ENCODE measurements at regions not wholly inside any gene's neighbourhood (a gene's known extent, or its start where the extent isn't known, plus 50 kb on each side); places are given as distances from the start of the nearest gene placed in this dataset.
"Not testable (repeated sequence)": the region's sequence is repeated elsewhere in the genome, so short reads cannot be mapped to it uniquely, and the experiment has no call there.

DNA sequence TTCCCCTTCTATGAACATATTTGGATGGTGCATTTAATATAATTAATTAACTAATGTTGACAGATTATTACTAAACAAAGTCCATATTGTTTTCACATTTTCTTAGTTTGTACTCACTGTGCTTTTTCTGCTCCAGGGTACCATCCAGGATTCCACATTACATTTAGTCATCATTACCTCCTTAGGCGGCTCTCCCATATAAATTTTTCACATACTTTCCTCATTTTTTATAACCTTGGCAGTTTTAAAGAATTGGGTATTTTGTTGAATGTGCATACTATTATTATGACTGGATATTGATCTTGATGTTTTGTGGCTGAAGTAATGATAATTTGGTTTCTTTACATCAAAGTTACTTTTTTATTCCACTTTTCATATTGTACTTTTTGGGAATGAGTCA is 755.6 kb upstream of the ANO3 start:
- WGBS, 2 donors: 75 to 89% methylated on average over 1 of the region's 1 CpG
- no peaks in the 10 kb centered on the region for H3K4me1 ChIP-seq
- H3K27ac ChIP-seq: no peak overlapping the region
- intact Hi-C loops (cut with DNase I): no loop called here
- DNase-seq: no peak
- no peak overlapping the region for H3K4me3 ChIP-seq
- H3K36me3 ChIP-seq: no peaks in the 10 kb centered on the region
- TF ChIP-seq, protein P1, sequence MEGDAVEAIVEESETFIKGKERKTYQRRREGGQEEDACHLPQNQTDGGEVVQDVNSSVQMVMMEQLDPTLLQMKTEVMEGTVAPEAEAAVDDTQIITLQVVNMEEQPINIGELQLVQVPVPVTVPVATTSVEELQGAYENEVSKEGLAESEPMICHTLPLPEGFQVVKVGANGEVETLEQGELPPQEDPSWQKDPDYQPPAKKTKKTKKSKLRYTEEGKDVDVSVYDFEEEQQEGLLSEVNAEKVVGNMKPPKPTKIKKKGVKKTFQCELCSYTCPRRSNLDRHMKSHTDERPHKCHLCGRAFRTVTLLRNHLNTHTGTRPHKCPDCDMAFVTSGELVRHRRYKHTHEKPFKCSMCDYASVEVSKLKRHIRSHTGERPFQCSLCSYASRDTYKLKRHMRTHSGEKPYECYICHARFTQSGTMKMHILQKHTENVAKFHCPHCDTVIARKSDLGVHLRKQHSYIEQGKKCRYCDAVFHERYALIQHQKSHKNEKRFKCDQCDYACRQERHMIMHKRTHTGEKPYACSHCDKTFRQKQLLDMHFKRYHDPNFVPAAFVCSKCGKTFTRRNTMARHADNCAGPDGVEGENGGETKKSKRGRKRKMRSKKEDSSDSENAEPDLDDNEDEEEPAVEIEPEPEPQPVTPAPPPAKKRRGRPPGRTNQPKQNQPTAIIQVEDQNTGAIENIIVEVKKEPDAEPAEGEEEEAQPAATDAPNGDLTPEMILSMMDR (IDR thresholded peaks at IDR 0.05): no peak
- TF ChIP-seq POLR2A (IDR thresholded peaks at IDR 0.05): no peak
- H3K9me3 ChIP-seq: no peaks in the 10 kb centered on the region
- H3K27me3 ChIP-seq: no peaks in the 10 kb centered on the region

- H3K9me3 ChIP-seq; H3K36me3 ChIP-seq; H3K27ac ChIP-seq; DNase-seq; H3K4me1 ChIP-seq; H3K4me3 ChIP-seq; intact Hi-C loops (cut with DNase I); H3K27me3 ChIP-seq: not testable (repeated sequence)
- WGBS, 2 donors: 25 to 43% methylated on average over 2 of the region's 2 CpGs
Measured at GRCh38 chr11:25579554-25579953, 752.4 kb upstream of the ANO3 start.

- no peak for DNase-seq
- TF ChIP-seq, protein P1 (IDR thresholded peaks at IDR 0.05): no peak
- TF ChIP-seq POLR2A (IDR thresholded peaks at IDR 0.05): no peak
- Histone ChIP-seq H3K27ac (no peak overlapping the region), H3K27me3 (no peaks in the 10 kb centered on the region), H3K4me1 (no peaks in the 10 kb centered on the region), H3K36me3 (no peaks in the 10 kb centered on the region), H3K9me3 (no peaks in the 10 kb centered on the region), H3K4me3 (no peak overlapping the region)
- WGBS, 2 donors: 70 to 76% methylated on average over 3 of the region's 3 CpGs
- intact Hi-C loops (cut with DNase I): no loop called here
Measured at GRCh38 chr11:25583596-25583995, 748.3 kb upstream of the ANO3 start.

DNA sequence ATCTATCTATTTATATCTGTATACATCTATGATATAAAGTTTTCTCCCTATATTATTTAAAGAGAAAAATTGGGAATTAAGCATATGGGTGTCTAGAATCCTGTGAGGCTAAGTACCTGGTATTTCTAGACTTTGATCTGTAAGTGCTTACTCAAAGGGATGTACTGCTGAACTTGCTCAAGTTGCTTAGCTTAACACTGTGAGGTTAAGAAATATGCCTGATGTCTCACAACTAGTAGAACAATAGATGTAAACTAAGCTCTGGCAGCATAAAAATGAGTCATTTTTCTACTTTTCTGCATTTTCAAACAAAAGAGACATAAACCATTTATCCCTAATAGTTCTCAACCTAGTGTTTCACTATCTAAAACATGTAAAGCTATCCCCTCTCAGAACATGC is 744.4 kb upstream of the ANO3 start:
- H3K9me3 ChIP-seq: no peaks in the 10 kb centered on the region
- TF ChIP-seq, protein P1 (IDR thresholded peaks at IDR 0.05): no peak
- TF ChIP-seq POLR2A (IDR thresholded peaks at IDR 0.05): no peak
- no peak overlapping the region for H3K27ac ChIP-seq
- no peak overlapping the region for H3K4me3 ChIP-seq
- intact Hi-C loops (cut with DNase I): no loop called here
- DNase-seq: no peak
- H3K27me3 ChIP-seq: no peaks in the 10 kb centered on the region
- no peaks in the 10 kb centered on the region for H3K4me1 ChIP-seq
- H3K36me3 ChIP-seq: no peaks in the 10 kb centered on the region

- H3K4me1 ChIP-seq: no peaks in the 10 kb centered on the region
- H3K36me3 ChIP-seq: no peaks in the 10 kb centered on the region
- DNase-seq: no peak
- intact Hi-C loops (cut with DNase I): no loop called here
- no peaks in the 10 kb centered on the region for H3K27me3 ChIP-seq
- no peak overlapping the region for H3K27ac ChIP-seq
- H3K9me3 ChIP-seq: no peaks in the 10 kb centered on the region
- TF ChIP-seq, protein P1 (IDR thresholded peaks at IDR 0.05): no peak
- no peak for TF ChIP-seq POLR2A (IDR thresholded peaks at IDR 0.05)
- WGBS, 2 donors: 83 to 87% methylated on average over 5 of the region's 5 CpGs
- H3K4me3 ChIP-seq: no peak overlapping the region
Measured at GRCh38 chr11:25593221-25593620, 738.7 kb upstream of the ANO3 start.

GRCh38 chr11:25596701-25597100 is 735.2 kb upstream of the ANO3 start:
- Histone ChIP-seq H3K27ac (no peak overlapping the region), H3K36me3 (no peaks in the 10 kb centered on the region), H3K9me3 (no peaks in the 10 kb centered on the region), H3K4me3 (no peak overlapping the region), H3K27me3 (no peaks in the 10 kb centered on the region), H3K4me1 (no peaks in the 10 kb centered on the region)
- no peak for DNase-seq
- intact Hi-C loops (cut with DNase I): no loop called here
- TF ChIP-seq, protein P1 (IDR thresholded peaks at IDR 0.05): no peak
- no peak for TF ChIP-seq POLR2A (IDR thresholded peaks at IDR 0.05)
- 64 to 78% methylated on average over 3 of the region's 3 CpGs for WGBS, 2 donors
